HG02798 (cell line): ENCODE measurements at regions not wholly inside any gene's neighbourhood (a gene's known extent, or its start where the extent isn't known, plus 50 kb on each side); places are given as distances from the start of the nearest gene placed in this dataset.

Experiments used
- ATAC-seq: cut with Tn5 transposase; IDR thresholded peaks from one replicate; pipeline ENCODE4 v1.9.1; 2021; ENCODE audit warnings: mild to moderate bottlenecking; ENCODE audit not compliant: unreplicated experiment, poor library complexity

- ATAC-seq = no peak
Measured at GRCh38 chr4:78722878-78723277, 53.3 kb upstream of the BMP2K start.
